GM18499 (cell line): ENCODE measurements at regions not wholly inside any gene's neighbourhood (a gene's known extent, or its start where the extent isn't known, plus 50 kb on each side); places are given as distances from the start of the nearest gene placed in this dataset.
"Not testable (repeated sequence)": the region's sequence is repeated elsewhere in the genome, so short reads cannot be mapped to it uniquely, and the experiment has no call there.

Experiments used
- ATAC-seq: cut with Tn5 transposase; IDR thresholded peaks from one replicate; pipeline ENCODE4 v1.9.1; 2021; ENCODE audit warnings: moderate number of reproducible peaks; ENCODE audit not compliant: insufficient read depth, unreplicated experiment

DNA sequence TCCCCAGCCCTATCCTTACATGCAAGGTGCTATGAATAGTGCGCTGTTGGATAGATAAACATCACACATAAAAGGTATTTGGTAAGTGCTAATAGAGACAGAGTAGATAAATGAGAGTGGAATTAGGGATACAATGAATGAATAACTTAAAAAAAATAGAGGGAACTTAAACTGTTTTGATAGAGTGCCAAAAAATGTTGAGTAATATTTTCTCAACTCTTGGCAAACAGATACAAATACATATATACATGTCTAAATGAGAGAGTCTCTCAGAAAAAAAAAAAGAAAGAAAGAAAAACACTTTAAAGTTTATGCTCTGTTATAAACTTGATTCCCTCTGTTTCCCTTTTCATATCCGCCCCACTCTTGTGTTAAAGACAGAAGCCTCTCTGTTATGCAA, 667.4 kb downstream of the ROBO2 start:
- no peak for ATAC-seq

- no peak for ATAC-seq
Measured at GRCh38 chr3:77709155-77709554, 669.3 kb downstream of the ROBO2 start.

GRCh38 chr3:77718311-77718710, 678.4 kb downstream of the ROBO2 start:
- no peak for ATAC-seq

- no peak for ATAC-seq
Measured at GRCh38 chr3:77720460-77720971, 680.6 kb downstream of the ROBO2 start.

GRCh38 chr3:77726517-77726916, 686.6 kb downstream of the ROBO2 start:
- no peak for ATAC-seq

DNA sequence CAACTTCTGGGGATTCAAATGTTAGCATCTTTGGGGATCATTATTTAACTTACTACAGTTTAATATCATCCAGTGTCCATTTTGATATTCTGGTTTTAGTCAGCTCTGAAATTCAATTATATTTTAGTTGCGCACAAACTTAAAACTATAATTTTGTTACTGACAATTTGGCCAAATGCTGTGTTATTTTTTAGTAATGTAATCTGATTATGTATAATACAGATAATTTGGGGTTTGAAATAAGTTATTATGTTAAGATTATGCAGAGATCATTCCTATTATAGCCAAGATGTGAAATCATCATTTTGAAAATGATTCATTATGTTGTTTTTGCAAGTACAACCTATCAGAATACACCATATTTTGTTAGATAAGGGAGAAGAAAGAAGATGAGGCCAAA, 706.1 kb downstream of the ROBO2 start:
- ATAC-seq = no peak

DNA sequence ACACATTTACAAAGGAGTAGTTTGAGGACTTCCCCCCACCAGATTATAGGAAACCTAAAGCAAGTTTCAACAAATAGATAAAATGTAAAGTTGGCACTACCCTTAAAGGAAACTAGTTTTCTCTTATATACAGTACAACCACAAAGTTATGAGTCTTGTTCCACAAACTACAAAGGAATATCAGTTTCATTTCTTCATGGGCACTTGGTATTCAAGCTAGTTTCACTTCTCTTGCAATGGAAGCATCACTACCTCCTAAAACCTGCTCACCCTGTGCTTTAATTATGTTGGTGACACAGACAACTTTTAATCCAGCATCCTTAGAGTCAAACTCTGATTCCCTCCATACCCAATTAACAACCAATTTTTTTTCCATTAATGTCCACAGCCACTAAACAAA, 707.0 kb downstream of the ROBO2 start:
- no peak for ATAC-seq

DNA sequence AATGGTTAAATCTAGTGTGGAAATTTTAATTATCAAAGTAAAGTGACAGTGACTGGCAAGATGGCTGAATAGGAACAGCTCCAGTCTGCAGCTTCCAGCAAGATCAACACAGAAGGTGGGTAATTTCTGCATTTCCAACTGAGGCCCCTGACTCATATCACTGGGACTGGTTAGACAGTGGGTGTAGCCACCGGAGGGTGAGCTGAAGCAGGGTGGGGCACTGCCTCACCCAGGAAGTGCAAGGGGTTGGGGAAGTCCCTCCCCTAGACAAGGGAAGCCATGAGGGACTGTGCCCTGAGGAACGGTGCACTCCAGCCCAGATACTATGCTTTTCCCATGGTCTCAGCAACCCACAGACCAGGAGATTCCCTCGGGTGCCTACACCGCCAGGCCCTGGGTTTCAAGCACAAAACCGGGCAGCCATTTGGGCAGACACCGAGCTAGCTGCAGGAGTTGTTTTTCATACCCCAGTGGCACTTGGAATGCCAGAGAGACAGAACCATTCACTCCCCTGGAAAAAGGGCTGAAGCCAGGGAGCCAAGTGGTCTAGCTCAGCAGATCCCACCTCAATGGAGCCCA, 716.6 kb downstream of the ROBO2 start:
- not testable (repeated sequence) for ATAC-seq

DNA sequence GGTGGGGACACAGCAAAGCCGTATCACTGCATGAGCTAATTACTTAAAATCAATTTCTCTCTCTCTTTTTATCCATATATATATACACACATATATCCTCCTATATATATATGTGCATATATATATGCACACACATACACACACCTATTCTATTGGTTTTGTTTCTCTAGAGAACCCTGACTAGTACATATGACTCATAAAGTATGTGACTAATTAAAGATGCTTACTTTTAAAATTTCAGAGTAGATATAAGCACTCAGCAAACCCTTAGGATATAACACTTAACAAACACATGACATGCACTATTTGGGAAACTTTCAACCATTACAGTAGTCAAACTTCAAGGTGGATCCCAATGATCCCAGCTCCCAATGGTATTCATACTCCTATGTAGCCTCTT, 732.6 kb downstream of the ROBO2 start:
- no peak for ATAC-seq

DNA sequence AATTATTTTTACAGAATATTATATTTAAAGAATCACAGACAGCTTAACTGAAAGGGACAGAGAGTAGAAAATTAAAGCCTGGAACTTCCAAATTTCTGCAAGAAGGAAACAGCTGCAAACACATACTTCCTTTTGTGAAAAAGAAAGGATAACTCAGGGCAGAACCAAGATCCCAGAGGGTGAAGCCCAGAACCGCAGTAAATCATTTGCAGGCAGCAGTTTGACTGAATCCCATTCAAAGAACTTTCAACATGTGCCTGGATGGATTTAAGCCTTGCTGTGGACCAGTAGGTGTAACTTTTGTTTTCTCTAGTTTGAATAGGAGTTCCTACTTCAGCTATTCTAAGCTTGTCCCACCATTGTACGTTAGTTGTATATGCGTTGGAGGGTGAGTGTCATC, 733.2 kb downstream of the ROBO2 start:
- ATAC-seq = no peak

- no peak for ATAC-seq
Measured at GRCh38 chr3:77780278-77780996, 740.5 kb downstream of the ROBO2 start.

DNA sequence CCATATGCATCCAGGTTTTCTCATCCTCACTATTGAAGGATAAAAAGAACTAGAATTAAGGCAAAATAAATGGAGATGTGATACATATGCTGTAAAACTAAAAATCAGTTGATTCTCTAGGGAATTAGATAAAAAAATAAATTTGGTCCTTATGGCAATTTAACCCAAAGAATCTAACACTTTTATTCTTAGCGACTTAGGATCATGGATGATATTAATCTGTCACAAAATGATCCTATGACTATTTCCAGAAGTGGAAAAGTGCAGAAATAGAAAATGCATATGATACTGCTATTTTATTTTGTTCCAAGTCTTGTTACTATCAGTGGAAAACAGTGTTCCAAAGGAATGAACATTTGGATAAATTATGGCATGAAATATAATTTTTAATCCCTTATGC, 746.3 kb downstream of the ROBO2 start:
- no peak for ATAC-seq

GRCh38 chr3:77795013-77795412, 755.1 kb downstream of the ROBO2 start:
- ATAC-seq = no peak

- ATAC-seq = no peak
Measured at GRCh38 chr3:77799278-77799677, 759.4 kb downstream of the ROBO2 start.

DNA sequence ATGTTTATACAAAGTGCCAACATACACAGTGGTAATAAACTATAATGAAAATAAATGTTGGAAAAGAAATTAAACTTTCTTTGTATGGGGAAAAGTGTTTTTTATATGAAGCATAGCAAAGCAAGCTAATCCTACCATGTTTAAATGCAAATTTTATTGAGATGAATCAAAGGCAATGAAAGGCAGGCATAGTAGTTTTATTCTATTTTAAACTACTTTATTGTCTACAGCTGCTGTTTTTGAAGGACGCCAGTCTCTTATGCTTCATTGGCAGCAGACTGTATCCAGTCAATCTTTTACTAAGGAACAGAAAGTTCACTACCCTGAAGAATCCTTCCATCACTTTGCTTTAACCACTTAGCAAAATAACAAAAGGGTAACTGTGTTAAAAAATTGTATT, 761.0 kb downstream of the ROBO2 start:
- no peak for ATAC-seq

DNA sequence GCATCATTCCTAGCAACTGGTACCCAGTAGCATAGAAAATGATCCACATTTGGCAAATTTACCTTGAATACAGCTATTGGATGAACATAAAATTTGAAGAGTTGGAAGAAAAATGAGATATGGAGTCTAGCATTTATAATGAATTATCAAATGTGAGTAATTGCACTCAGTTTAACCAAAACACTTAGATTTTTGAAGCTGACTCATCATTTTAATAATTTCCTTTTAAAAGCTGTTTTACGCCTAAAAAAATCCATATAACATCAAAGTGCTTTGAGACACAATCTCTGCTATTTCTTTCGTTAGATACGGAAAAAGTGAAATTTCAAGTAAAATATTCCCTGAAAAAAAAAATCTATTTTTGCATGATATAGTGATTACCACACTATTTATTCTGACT, 767.4 kb downstream of the ROBO2 start:
- ATAC-seq = no peak

GRCh38 chr3:77814845-77815244, 774.9 kb downstream of the ROBO2 start:
- ATAC-seq = no peak

GRCh38 chr3:77815467-77815866, 775.6 kb downstream of the ROBO2 start:
- ATAC-seq = no peak

- no peak for ATAC-seq
Measured at GRCh38 chr3:77816366-77816765, 776.5 kb downstream of the ROBO2 start.

DNA sequence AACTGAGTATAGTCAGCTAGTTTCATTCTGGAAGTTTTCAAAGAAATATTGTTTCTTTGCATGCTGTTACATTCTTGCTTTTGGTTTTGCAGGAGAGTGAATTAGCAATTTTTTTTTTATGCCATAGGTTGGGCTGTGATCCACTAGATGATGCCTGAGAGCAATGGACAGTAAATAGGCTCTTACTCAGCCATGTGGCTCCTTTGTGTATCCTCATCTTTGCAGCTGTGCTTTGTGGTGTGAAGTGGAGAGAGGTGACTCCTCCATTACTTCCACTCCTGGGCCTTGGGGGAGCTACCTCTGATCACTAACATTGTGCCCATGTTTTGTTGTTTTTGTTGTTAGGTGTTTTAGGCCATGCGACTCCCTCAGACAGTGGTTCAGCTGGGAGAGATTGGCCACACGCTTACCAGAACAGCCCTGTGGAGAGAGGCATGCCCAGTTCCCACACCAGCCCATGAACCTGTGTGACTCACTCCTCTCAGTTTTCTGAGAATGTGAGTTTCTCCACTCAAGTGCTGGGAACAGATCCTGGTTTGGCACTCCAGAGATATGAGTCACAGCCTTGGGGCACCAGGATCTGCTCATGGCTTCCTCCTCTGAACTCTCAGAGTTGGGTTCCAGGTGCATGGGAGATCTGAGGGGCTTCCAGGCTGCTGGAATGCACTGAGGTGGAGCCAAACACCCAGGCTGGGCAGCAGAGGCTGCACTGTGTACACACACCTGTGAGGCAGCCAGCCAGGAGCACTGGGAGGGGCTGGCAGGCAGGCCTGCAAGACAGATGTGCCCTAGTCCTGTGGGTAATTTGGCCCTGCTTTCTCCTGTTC, 785.3 kb downstream of the ROBO2 start:
- no peak for ATAC-seq

- ATAC-seq = no peak
Measured at GRCh38 chr3:77835921-77836320, 796.0 kb downstream of the ROBO2 start.
